Forelimb muscle (tissue), 1 donor: ENCODE measurements at regions not wholly inside any gene's neighbourhood (a gene's known extent, or its start where the extent isn't known, plus 50 kb on each side); places are given as distances from the start of the nearest gene placed in this dataset.

Source experiments
- DNase-seq: peaks from one replicate; pipeline ENCODE4 v3.0.0-alpha.2; 2013; ENCODE audit warnings: low read depth

DNA sequence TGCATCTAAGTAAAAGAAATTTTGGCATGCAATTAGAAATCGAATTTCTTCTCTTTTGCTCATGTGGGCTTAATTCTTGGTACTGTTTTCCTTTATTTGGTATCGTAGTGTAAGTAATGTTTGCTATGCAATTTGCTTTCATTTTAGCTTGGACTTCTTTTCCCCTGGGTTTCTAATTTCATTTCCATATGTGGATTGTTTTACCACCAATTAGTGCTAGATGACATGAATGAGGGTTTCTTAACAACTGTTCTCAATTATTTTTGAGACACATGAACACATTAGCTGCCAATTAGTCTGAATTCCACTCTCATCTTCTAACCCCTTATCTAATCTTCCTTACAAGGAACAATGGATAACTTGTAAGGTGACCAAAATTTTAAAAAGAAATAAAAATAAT, 1047.2 kb upstream of the PIK3C3 start:
- no peak for DNase-seq

DNA sequence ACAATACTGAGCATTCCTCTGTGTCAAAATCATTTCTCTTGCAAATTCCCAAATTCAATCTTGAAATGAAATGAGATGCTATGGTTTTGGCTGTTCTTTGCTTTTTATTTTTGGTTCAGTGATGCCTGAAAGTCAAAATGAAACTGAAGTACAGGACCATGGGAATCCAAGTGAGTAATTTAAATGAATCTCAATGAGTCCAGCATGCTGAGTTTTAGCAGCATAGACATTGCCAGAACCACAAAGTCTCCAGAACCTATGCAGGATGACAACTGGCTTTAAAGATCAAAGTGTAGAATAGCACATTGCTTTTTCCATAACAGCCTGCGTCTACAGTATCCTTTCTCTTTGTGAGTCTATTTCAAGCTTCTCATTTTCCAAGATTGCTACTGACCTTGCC, 1050.7 kb upstream of the PIK3C3 start:
- DNase-seq: no peak

- no peak for DNase-seq
Observed at GRCh38 chr18:40902436-40902835, 1052.6 kb upstream of the PIK3C3 start.

GRCh38 chr18:40897884-40898283, 1057.2 kb upstream of the PIK3C3 start:
- DNase-seq: no peak

GRCh38 chr18:40883271-40883670, 1071.8 kb upstream of the PIK3C3 start:
- DNase-seq: no peak

DNA sequence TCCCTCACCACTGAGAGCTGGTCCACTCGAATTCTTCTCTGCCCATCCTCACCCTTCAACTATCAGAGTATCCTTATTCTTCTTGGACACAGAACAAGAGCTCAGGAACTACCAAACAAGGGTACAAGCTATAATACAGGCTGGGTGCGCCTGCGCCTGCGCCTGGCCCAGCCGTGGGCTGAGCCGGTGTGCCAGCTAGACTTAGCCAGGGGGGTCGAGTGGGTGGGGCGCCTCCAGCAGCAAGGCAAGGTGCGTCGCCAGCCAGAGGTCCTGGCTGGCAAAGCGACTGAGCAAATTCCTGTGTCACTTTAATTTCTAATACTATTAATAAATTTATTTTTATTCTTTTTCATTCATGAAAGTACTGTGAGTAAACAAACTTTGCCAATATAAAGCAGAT, 1072.6 kb upstream of the PIK3C3 start:
- no peak for DNase-seq

DNA sequence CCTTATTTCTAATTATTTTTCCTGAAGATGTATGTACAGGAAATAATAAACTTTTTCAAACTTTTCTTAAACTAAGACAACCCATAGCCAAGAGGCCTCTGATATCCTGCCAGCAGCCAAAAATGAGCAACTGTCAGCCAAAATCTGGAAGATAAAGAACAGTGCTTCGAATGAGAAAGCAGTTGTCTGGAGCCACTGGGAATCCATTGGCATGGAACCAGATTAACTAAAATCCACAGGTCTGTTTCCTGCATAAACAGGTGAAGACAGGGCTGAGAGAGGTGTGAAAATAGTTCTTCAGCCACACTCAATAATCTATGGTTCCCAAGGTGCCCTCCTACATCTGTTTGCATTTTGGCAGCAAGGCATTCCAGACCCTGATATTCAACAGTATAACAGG, 1076.7 kb upstream of the PIK3C3 start:
- no peak for DNase-seq

- no peak for DNase-seq
Observed at GRCh38 chr18:40877096-40877495, 1077.9 kb upstream of the PIK3C3 start.

DNA sequence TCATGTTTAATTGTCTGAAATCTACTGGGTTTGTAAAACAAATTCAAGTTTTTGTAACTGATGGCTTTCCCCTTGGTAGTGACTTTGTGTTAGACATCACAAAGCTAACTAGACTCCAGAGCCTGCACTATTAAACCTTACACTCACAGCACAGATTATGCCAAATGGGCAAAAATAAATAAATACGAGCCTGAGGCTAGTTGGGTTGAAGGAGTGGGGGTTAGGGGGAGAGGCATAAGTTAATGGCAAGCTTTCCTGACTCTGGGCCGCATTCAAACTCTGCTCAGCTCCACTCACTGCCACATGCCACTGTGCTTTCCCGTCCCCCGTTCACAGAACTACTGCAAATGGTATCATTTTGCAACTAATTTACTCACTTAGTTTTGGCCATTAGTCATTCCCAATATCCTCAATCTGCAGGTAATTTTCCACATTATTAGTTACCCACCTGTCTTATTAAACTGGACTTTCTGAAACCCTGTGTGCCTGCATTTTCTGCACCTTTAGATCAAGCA, 1079.9 kb upstream of the PIK3C3 start:
- no peak for DNase-seq

- no peak for DNase-seq
Observed at GRCh38 chr18:40874233-40874632, 1080.8 kb upstream of the PIK3C3 start.

- no peak for DNase-seq
Observed at GRCh38 chr18:40868110-40868858, 1086.8 kb upstream of the PIK3C3 start.

GRCh38 chr18:40867459-40867858, 1087.6 kb upstream of the PIK3C3 start:
- DNase-seq: no peak

DNA sequence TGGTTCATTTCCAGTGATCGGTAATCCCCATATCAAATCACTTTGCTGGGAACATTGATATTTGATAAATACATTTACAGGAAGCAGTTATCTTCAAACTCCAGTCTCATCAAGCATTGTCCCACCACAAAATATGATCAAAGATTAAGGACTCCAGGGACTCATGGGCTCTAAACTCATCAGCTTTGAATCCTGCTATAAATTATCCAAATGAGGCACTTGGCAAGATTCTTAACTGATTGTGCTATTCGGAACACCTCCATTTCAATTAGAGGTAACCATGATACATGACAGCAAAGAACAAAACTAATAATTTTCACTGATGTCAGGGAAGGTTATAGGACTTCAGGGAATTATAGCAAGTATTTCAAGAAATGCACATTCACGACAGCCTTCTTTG, 1088.1 kb upstream of the PIK3C3 start:
- DNase-seq: no peak

- DNase-seq: no peak
Observed at GRCh38 chr18:40866013-40866645, 1088.9 kb upstream of the PIK3C3 start.

DNA sequence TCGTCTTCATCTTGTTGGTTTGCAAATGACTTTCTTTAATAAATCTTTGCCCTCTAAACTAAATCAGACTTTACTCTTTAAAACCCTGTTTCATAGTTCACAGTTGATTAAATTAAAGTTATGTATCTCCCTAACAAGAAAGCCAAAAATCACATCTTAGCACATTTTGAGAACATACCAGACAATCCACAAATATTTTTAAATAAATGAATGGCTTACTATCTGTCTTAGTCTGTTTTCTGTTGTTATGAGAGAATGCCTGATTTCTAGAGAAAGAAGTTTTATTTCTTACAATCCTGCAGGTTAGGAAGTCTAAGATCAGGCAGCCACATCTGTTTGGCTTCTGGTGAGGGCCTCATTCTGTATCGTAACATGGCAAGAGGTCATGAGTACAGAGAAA, 1090.2 kb upstream of the PIK3C3 start:
- DNase-seq: no peak

- no peak for DNase-seq
Observed at GRCh38 chr18:40863801-40864200, 1091.2 kb upstream of the PIK3C3 start.

- DNase-seq: no peak
Observed at GRCh38 chr18:40860189-40860588, 1094.8 kb upstream of the PIK3C3 start.

DNA sequence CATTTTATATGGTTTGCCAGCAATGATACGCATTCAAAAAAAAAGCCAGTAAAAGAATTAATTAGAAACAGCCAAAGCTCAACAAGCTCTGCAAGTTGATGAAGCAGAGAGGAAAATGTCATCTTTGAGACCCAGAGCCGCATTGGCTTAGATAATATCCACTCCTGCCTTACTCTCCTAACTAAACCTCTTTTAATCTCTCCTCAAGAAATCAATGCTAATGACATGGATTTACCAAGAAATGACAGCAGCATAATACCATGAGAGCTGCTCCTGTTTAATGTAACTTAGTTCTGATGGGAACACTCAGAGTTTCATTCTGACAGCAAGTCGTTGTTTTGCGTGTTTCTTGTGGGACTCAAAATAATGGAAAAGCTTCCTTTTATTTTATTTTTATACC, 1099.4 kb upstream of the PIK3C3 start:
- DNase-seq: no peak

DNA sequence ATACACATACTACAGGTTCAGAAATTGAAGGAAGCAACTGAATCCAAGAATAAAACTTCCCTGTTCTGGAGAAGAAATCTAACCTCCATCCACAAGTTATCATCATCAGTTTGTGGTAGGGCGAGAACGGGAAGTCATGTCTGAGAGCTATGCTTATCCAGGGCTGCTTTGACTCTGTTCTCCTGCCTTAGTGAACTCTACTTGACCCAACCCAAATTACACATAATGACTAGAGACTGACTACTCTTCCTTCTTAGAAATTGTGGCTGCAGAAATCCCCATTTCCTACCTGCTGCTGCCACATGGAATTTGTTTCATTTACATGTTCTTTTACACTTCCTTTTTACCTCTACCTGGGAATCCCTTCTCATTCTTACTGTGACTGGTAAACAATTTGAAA, 1102.6 kb upstream of the PIK3C3 start:
- no peak for DNase-seq

- no peak for DNase-seq
Observed at GRCh38 chr18:40851014-40851429, 1104.0 kb upstream of the PIK3C3 start.

- no peak for DNase-seq
Observed at GRCh38 chr18:40849886-40850285, 1105.1 kb upstream of the PIK3C3 start.

DNA sequence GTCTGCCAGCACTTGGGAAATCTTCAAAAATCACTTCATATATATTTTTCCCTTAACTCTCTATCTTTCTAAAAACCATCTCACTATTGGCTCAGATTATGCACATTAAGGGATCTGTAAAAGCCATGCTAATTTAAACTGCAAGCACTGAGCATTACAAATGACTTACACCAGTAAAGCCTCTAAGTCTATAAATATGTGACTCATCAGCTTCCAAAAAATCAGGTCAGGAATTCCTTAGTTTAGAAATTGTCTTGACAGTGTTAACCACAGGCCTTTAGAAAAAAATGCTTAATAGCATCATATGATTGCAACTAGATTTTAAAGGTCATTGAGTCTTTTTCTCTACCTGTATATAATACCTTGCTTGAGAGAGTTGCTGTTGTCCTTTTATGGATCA, 1113.6 kb upstream of the PIK3C3 start:
- DNase-seq: no peak

- no peak for DNase-seq
Observed at GRCh38 chr18:40841063-40841462, 1114.0 kb upstream of the PIK3C3 start.
